GM18868 (cell line): ENCODE measurements at regions not wholly inside any gene's neighbourhood (a gene's known extent, or its start where the extent isn't known, plus 50 kb on each side); places are given as distances from the start of the nearest gene placed in this dataset.
"Not testable (repeated sequence)": the region's sequence is repeated elsewhere in the genome, so short reads cannot be mapped to it uniquely, and the experiment has no call there.

ENCODE experiments used
- ATAC-seq: cut with Tn5 transposase; IDR thresholded peaks from one replicate; pipeline ENCODE4 v1.9.1; 2021; ENCODE audit warnings: mild to moderate bottlenecking, moderate library complexity; ENCODE audit not compliant: unreplicated experiment

- ATAC-seq = no peak
These were observed 1114.7 kb downstream of the SOCS6 start for GRCh38 chr18:71403501-71403900.

DNA sequence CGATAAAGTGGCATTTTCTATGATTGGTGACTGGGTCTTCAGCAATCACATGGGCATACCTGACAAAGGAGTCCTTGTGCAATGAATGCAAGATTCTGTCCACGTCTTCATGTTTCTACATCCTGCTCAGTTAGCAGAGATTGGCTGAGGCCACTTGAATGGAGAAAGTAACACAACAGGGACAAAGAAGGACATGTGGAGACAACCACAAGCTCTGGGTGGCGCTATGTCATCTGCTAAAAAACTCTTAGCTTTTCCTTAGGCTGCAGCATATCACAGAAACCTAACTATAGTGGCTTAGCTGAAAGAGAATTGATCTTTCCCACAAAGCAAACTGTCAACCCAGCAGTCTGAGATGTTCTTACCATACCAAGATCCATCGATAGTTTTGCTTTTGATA lies 1109.7 kb downstream of the SOCS6 start:
- no peak for ATAC-seq

DNA sequence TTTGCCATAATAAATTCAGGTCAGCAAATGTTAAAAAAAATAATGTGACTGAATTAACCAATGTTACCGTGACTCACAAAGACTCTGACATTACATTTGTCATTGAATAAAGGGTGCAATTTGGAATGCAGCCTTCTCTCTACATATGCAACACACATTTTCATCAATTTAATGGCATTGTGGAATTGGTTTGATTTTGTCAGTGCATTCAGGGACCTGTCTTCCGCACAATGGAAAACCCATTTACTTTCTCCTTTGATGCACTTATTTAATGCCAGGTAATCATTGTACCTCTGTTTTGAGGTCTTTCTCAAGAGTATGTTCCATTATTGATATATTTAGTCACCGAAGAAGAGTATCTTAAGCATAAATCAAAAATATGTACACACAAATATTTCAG lies 1099.3 kb downstream of the SOCS6 start:
- ATAC-seq = no peak

- ATAC-seq = no peak
These were observed 1085.6 kb downstream of the SOCS6 start for GRCh38 chr18:71374294-71375000.

GRCh38 chr18:71371951-71372605 lies 1083.2 kb downstream of the SOCS6 start:
- ATAC-seq = no peak

- ATAC-seq = no peak
These were observed 1082.0 kb downstream of the SOCS6 start for GRCh38 chr18:71370671-71371445.

GRCh38 chr18:71370095-71370494 lies 1081.2 kb downstream of the SOCS6 start:
- no peak for ATAC-seq

- ATAC-seq = no peak
These were observed 1073.3 kb downstream of the SOCS6 start for GRCh38 chr18:71362140-71362539.

- not testable (repeated sequence) for ATAC-seq
These were observed 1066.8 kb downstream of the SOCS6 start for GRCh38 chr18:71355599-71355998.

- no peak for ATAC-seq
These were observed 1063.8 kb downstream of the SOCS6 start for GRCh38 chr18:71352618-71353017.

- ATAC-seq = no peak
These were observed 1047.8 kb downstream of the SOCS6 start for GRCh38 chr18:71336576-71337210.

DNA sequence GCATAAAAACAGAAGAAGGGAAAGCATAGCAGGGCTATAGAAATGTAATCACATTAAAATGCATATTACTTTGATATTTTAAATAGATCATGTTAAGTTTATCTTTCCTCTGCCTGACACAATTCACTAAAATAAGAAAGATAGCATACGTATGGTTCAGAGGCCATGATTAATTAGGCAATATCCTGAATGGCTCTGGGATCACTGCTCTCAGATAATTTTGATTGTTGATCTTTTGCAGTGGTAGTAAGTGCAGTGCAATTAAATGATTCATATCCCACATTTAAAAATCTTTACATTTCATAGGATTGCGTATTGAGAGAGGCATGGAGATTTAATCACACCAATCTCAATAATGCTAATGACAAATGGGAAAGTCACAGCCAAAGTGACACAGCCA lies 1040.7 kb downstream of the SOCS6 start:
- no peak for ATAC-seq

GRCh38 chr18:71329114-71329513 lies 1040.3 kb downstream of the SOCS6 start:
- no peak for ATAC-seq

DNA sequence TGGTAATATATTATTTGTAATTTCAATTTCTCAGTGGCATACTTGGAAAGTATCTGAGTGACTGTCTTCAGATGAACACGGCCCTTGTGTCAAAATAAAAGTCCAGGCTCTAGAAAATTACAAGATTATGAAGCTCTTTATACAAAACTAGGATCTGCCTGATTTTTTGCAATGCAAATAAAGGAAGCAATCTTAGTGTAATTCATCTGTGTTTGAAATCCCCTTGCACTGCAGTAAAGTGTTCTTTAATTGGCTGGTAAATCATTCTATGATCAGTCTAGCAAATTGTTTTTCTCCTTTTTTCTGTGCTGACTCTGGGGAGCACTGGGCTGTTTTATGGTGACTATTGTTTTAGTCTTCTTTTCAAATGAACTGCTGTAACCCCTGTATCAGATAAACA lies 1039.0 kb downstream of the SOCS6 start:
- ATAC-seq = no peak

DNA sequence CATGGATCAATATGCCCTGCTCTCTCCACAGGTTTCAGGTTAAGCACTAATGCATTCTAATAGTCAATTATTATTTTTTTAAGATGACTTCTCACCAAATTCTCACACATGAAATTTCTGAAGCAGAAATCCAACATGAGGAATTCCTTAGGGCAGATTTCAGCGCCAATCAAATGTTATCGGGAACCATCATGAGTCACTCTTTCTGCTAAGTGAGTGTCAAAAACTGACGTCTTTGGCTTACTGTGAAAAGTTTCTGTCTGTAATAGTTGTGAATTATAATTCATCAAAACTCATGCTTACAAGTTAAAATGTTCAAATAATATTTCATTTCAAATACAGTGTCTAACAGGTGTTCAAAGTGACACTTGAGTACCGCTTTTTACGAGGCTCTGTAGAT lies 1038.6 kb downstream of the SOCS6 start:
- no peak for ATAC-seq

DNA sequence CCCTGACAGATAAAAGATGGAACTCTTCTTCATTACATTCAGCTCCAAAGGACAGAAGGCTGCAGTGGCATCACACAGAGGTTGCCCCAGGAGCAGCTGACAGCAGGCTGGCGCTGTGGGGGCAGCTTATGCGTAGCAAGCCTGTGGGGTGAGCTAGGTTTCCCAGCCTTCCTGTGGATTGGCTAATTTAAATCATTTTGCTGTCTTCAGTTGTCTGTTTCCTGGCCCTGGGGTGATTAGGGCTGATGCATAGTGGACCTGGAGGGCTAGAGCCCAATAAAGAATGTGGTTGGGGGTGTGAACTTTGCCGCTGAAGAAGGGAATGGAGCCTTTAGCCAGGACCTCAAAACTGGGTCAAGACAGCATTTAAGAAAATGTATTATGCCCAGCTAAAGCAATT lies 1038.0 kb downstream of the SOCS6 start:
- ATAC-seq = no peak

DNA sequence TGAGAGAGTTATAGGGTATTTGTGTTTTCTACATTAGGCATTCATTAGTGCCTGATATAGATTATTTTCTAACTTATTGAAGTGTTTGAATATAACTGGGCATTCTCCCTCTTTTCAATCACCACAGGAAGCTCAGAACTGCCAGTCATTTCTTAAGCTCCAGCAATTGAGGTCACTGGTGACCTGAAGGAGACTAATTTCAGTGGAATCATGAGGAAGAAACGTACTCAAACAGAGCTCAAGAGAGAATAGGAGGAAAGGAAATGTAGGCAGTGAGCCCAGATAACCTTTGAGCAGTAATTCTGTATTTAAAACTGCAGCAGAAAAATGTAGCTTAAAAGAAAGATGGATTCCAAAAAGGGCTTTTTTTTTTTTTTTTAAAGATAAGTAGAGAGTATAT lies 1035.5 kb downstream of the SOCS6 start:
- no peak for ATAC-seq

- ATAC-seq = no peak
These were observed 1033.4 kb downstream of the SOCS6 start for GRCh38 chr18:71322201-71322600.

DNA sequence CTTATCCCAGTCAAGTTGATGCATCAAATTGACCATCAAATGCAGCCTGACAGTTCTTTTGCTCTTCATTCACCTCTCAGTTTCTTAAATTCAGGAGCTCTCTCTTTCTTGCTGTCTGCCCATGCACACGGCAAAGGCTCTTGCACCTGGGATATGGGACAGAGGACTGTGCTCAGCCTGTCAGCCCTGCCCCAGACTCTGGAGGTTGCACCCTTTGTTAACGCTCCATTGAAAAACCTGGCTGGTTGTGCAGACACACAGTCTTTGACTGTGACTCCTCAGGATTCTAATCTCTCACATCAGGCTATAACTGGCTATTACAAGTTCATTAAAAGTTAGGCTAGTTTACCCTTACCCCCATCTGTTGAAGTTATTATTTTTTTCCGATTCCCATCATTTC lies 1032.5 kb downstream of the SOCS6 start:
- no peak for ATAC-seq

DNA sequence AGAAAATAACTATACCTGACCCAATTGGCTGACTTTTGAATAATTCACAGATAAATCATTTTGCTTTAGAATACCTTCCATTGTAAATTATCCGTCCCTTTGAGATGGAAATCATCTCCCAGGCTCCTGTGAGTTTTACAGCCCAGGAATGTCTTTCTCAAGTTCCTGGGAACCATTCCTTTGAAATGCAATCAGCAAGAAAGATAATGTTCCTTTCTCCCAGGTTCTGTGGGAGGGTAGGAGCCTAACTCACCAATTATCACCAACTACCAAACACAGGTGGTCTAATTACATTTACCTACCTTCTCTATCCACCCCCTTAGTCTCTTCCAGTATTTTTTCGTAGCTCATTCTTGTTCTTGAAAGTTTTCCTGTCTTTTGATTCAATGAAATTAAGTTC lies 1016.0 kb downstream of the SOCS6 start:
- no peak for ATAC-seq

DNA sequence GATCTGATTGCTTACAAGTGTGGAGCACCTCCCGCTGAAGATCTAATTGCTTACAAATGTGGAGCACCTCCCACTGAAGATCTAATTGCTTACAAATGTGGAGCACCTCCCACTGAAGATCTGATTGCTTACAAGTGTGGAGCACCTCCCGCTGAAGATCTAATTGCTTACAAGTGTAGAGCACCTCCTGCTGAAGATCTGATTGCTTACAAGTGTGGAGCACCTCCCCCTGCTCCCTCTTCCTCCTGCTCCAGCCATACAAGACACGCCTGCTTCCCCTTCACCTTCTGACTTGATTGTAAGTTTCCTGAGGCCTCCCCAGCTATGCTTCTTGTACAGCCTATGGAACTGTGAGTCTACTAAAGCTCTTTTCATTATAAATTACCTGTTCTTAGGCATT lies 1014.9 kb downstream of the SOCS6 start:
- ATAC-seq = not testable (repeated sequence)

GRCh38 chr18:71301596-71301995 lies 1012.8 kb downstream of the SOCS6 start:
- no peak for ATAC-seq
